ENCODE measurements at regions not wholly inside any gene's neighbourhood (a gene's known extent, or its start where the extent isn't known, plus 50 kb on each side); places are given as distances from the start of the nearest gene placed in this dataset.

GRCh38 chr1:222104694-222105392, 363.0 kb upstream of the DUSP10 start:
- no peak for DNase-seq (ENCODE audit: low read depth)

GRCh38 chr1:222104097-222104496, 362.2 kb upstream of the DUSP10 start:
- no peak for DNase-seq (ENCODE audit: low read depth)

- DNase-seq (ENCODE audit: low read depth), result no peak
Observed at GRCh38 chr1:222099746-222100145, 357.9 kb upstream of the DUSP10 start.

GRCh38 chr1:222098404-222098803, 356.5 kb upstream of the DUSP10 start:
- no peak for DNase-seq (ENCODE audit: low read depth)

GRCh38 chr1:222097588-222097987, 355.7 kb upstream of the DUSP10 start:
- no peak for DNase-seq (ENCODE audit: low read depth)

- DNase-seq (ENCODE audit: low read depth), result no peak
Observed at GRCh38 chr1:222096883-222097282, 355.0 kb upstream of the DUSP10 start.

GRCh38 chr1:222096476-222096772, 354.5 kb upstream of the DUSP10 start:
- DNase-seq (ENCODE audit: low read depth), result no peak

GRCh38 chr1:222095606-222096475, 354.0 kb upstream of the DUSP10 start:
- peak; percentile 30 for DNase-seq (ENCODE audit: low read depth)

GRCh38 chr1:222093518-222093917, 351.6 kb upstream of the DUSP10 start:
- no peak for DNase-seq (ENCODE audit: low read depth)

- no peak for DNase-seq (ENCODE audit: low read depth)
Observed at GRCh38 chr1:222090103-222090502, 348.2 kb upstream of the DUSP10 start.

- DNase-seq (ENCODE audit: low read depth), result no peak
Observed at GRCh38 chr1:222087221-222087920, 345.5 kb upstream of the DUSP10 start.

- no peak for DNase-seq (ENCODE audit: low read depth)
Observed at GRCh38 chr1:222084996-222085395, 343.1 kb upstream of the DUSP10 start.

- DNase-seq (ENCODE audit: low read depth), result no peak
Observed at GRCh38 chr1:222084048-222084447, 342.2 kb upstream of the DUSP10 start.

- no peak for DNase-seq (ENCODE audit: low read depth)
Observed at GRCh38 chr1:222081859-222082258, 340.0 kb upstream of the DUSP10 start.

GRCh38 chr1:222079566-222079965, 337.7 kb upstream of the DUSP10 start:
- no peak for DNase-seq (ENCODE audit: low read depth)

- no peak for DNase-seq (ENCODE audit: low read depth)
Observed at GRCh38 chr1:222077206-222077605, 335.3 kb upstream of the DUSP10 start.

- no peak for DNase-seq (ENCODE audit: low read depth)
Observed at GRCh38 chr1:222074317-222074716, 332.4 kb upstream of the DUSP10 start.

- no peak for DNase-seq (ENCODE audit: low read depth)
Observed at GRCh38 chr1:222073307-222073995, 331.6 kb upstream of the DUSP10 start.

GRCh38 chr1:222071387-222071786, 329.5 kb upstream of the DUSP10 start:
- no peak for DNase-seq (ENCODE audit: low read depth)

- DNase-seq (ENCODE audit: low read depth), result no peak
Observed at GRCh38 chr1:222068937-222069336, 327.0 kb upstream of the DUSP10 start.

- no peak for DNase-seq (ENCODE audit: low read depth)
Observed at GRCh38 chr1:222068101-222068500, 326.2 kb upstream of the DUSP10 start.

- no peak for DNase-seq (ENCODE audit: low read depth)
Observed at GRCh38 chr1:222066539-222066938, 324.6 kb upstream of the DUSP10 start.

Measured in activated T-helper 9 cell treated with anti-CD3 and anti-CD28 coated beads, Interleukin-2, amount 50 U/mL, for 16 hours (primary cell).